ENCODE measurements at regions not wholly inside any gene's neighbourhood (a gene's known extent, or its start where the extent isn't known, plus 50 kb on each side); places are given as distances from the start of the nearest gene placed in this dataset.

- CTCF ChIA-PET, result interaction anchor here (1.1 to 1.3 kb wide), 4 partner anchors 11 to 183 kb away, joined by 3 to 5 read pairs (median 4); no protein-coding TSS in a partner anchor
- DNase-seq (ENCODE audit: low read depth, low spot score), result no peak
- POLR2A ChIA-PET, result no interaction called here
- TF ChIP-seq, protein P1, sequence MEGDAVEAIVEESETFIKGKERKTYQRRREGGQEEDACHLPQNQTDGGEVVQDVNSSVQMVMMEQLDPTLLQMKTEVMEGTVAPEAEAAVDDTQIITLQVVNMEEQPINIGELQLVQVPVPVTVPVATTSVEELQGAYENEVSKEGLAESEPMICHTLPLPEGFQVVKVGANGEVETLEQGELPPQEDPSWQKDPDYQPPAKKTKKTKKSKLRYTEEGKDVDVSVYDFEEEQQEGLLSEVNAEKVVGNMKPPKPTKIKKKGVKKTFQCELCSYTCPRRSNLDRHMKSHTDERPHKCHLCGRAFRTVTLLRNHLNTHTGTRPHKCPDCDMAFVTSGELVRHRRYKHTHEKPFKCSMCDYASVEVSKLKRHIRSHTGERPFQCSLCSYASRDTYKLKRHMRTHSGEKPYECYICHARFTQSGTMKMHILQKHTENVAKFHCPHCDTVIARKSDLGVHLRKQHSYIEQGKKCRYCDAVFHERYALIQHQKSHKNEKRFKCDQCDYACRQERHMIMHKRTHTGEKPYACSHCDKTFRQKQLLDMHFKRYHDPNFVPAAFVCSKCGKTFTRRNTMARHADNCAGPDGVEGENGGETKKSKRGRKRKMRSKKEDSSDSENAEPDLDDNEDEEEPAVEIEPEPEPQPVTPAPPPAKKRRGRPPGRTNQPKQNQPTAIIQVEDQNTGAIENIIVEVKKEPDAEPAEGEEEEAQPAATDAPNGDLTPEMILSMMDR (IDR thresholded peaks at IDR 0.05; ENCODE audit: insufficient read depth, low read length, missing control alignments), result no peak
- no peak overlapping the region for H3K4me3 ChIP-seq (ENCODE audit: low read depth, low read length)
Observed at GRCh38 chr16:87245511-87245910, 71.7 kb downstream of the C16orf95 start.

DNA sequence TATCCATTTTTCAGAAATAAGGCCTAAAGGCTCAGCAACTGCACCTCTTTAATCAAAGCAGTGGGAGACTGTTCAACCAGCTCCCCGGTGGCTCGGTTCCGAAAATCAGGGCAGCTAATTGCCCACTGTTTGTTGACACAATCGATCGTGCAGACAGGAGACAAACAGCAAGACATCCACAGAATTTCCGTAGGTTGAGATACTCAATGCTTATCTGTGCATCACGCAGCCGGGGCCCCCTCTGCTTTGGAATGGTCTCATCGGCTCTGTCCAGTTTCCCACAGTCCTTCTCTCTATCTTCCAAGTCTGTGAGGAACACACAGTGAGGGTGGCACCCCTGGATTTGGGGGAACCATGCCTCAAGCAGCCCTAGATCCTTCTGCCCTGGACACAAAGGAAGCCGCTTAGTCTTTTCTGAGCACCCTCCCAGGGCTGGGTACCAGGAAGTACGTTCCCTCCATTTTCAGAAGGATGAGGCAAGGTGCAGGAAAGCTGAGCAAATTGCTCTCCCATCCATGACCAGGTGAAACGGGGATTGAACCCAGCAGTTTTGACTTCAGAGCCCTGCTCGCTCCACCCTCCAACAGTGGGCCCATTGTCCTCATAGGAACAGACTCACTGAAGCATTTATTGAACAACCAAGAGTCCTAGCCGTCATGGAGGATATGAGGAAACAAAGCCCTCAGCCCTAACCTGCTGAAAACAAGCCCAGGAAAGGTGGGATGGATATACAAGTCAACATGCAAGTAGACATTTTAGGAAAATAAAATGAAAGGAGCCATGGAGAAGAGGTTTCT lies 70.7 kb downstream of the C16orf95 start:
- ChIA-PET POLR2A (no interaction called here), CTCF (interaction anchor here (1.2 kb wide), 2 partner anchors 12 to 19 kb away, joined by 3 to 5 read pairs; no protein-coding TSS in a partner anchor)
- TF ChIP-seq, protein P1 (IDR thresholded peaks at IDR 0.05; ENCODE audit: insufficient read depth, low read length, missing control alignments), result no peak
- no peak overlapping the region for H3K4me3 ChIP-seq (ENCODE audit: low read depth, low read length)
- no peak for DNase-seq (ENCODE audit: low read depth, low spot score)

DNA sequence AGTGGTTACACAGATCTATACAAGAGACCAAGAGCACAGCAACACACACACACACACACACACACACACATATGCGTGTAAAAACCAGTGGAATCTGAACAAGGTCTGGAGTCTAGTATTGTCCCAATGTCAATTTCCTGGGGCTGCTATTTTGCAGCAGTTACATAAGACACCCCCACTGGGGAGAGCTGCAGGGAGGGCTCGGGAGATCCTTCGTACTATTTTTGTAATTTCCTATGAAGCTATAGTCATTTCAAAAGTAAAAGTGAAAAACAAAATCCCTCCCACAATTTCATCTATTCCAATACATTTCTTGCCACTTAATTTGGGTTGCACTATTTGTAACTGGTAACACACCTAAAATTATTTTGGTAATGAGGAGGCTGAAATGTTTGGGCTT lies 68.5 kb downstream of the C16orf95 start:
- no peak for DNase-seq (ENCODE audit: low read depth, low spot score)
- ChIA-PET POLR2A (no interaction called here), CTCF (interaction anchor here (1.1 kb wide), 1 partner anchor 30 kb away, joined by 3 read pairs; no protein-coding TSS in a partner anchor)
- no peak overlapping the region for H3K4me3 ChIP-seq (ENCODE audit: low read depth, low read length)
- TF ChIP-seq, protein P1 (IDR thresholded peaks at IDR 0.05; ENCODE audit: insufficient read depth, low read length, missing control alignments), result no peak

GRCh38 chr16:87249425-87249824 lies 67.8 kb downstream of the C16orf95 start:
- POLR2A ChIA-PET, result no interaction called here
- H3K4me3 ChIP-seq (ENCODE audit: low read depth, low read length), result no peak overlapping the region
- CTCF ChIA-PET, result no interaction called here
- TF ChIP-seq, protein P1 (IDR thresholded peaks at IDR 0.05; ENCODE audit: insufficient read depth, low read length, missing control alignments), result no peak
- no peak for DNase-seq (ENCODE audit: low read depth, low spot score)

GRCh38 chr16:87250431-87250960 lies 66.7 kb downstream of the C16orf95 start:
- ChIA-PET POLR2A (no interaction called here), CTCF (interaction anchor here (0.9 to 1.1 kb wide), 2 partner anchors 48 to 687 kb away, joined by 3 read pairs; no protein-coding TSS in a partner anchor)
- no peak for DNase-seq (ENCODE audit: low read depth, low spot score)
- TF ChIP-seq, protein P1 (IDR thresholded peaks at IDR 0.05; ENCODE audit: insufficient read depth, low read length, missing control alignments), result no peak
- no peak overlapping the region for H3K4me3 ChIP-seq (ENCODE audit: low read depth, low read length)

- TF ChIP-seq, protein P1 (IDR thresholded peaks at IDR 0.05; ENCODE audit: insufficient read depth, low read length, missing control alignments), result no peak
- ChIA-PET CTCF (interaction anchor here (1.8 kb wide), 1 partner anchor 26 kb away, joined by 6 read pairs; no protein-coding TSS in a partner anchor), POLR2A (no interaction called here)
- H3K4me3 ChIP-seq (ENCODE audit: low read depth, low read length), result no peak overlapping the region
- no peak for DNase-seq (ENCODE audit: low read depth, low spot score)
Observed at GRCh38 chr16:87252269-87252970, 64.8 kb downstream of the C16orf95 start.
